ENCODE measurements at regions not wholly inside any gene's neighbourhood (a gene's known extent, or its start where the extent isn't known, plus 50 kb on each side); places are given as distances from the start of the nearest gene placed in this dataset.
"Not testable (repeated sequence)": the region's sequence is repeated elsewhere in the genome, so short reads cannot be mapped to it uniquely, and the experiment has no call there.

DNA sequence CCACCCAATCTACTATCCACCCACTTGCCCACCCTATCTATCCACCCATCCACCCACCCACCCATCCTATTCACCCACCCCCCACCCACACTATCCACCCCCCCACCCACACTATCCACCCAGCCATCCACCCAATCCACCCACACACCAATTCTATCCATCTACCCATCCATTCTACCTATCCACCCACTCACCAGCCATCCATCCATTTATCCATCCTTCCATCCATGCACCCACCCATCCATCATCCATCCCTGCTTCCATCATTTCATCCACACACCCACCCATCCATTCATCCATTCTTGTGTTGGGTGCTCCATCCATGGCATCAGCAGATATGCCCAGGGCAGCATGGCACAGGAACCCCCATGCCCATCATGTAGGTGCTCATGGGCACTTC is 1206.6 kb downstream of the BRD1 start:
- no peak for DNase-seq (ENCODE audit: low read depth)
- TF ChIP-seq, protein P1, sequence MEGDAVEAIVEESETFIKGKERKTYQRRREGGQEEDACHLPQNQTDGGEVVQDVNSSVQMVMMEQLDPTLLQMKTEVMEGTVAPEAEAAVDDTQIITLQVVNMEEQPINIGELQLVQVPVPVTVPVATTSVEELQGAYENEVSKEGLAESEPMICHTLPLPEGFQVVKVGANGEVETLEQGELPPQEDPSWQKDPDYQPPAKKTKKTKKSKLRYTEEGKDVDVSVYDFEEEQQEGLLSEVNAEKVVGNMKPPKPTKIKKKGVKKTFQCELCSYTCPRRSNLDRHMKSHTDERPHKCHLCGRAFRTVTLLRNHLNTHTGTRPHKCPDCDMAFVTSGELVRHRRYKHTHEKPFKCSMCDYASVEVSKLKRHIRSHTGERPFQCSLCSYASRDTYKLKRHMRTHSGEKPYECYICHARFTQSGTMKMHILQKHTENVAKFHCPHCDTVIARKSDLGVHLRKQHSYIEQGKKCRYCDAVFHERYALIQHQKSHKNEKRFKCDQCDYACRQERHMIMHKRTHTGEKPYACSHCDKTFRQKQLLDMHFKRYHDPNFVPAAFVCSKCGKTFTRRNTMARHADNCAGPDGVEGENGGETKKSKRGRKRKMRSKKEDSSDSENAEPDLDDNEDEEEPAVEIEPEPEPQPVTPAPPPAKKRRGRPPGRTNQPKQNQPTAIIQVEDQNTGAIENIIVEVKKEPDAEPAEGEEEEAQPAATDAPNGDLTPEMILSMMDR (IDR thresholded peaks at IDR 0.05; ENCODE audit: control insufficient read depth, extremely low read depth, insufficient read depth), result no peak
- H3K4me3 ChIP-seq (ENCODE audit: low read depth, low read length), result no peak overlapping the region

DNA sequence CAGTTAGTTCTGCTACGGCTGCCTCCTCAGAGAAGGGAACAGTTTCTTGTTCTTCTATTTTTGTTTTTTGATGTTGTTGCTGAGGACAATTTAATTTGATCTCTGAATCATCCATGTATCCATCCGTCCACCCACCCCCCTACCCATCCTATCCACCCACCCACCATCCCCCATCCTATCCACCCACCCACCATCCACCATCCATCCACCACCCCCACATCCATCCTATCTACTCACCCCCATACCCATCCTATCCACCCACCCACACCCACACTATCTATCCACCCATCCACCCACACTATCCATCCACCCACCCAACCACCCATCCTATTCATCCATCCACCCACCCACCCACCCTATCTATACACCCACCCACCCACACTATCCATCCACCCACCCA is 1207.2 kb downstream of the BRD1 start:
- not testable (repeated sequence) for H3K4me3 ChIP-seq (ENCODE audit: low read depth, low read length); DNase-seq (ENCODE audit: low read depth)

DNA sequence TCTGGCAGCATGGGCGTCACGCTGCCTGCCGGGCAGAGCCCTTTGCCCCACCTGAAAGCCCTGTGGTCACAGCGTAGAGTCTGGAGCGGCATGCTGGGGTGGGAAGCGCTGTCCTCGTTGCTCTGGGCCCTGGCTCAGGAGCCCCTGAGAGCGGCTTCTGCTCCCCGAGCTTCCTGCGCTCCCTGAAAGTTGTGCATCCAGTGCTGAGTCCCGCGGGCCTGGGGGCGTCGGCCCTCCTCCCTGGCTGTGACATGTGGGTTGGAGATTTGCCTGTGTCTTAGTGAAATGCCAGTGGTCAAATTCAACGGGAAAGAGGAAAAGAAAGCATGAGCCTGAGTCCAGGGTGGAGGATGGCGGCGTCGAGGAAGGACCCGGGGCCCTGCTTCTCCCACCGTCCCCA is 1208.0 kb downstream of the BRD1 start:
- H3K4me3 ChIP-seq (ENCODE audit: low read depth, low read length), result no peak overlapping the region
- DNase-seq (ENCODE audit: low read depth), result no peak
- TF ChIP-seq, protein P1 (IDR thresholded peaks at IDR 0.05; ENCODE audit: control insufficient read depth, extremely low read depth, insufficient read depth), result no peak

DNA sequence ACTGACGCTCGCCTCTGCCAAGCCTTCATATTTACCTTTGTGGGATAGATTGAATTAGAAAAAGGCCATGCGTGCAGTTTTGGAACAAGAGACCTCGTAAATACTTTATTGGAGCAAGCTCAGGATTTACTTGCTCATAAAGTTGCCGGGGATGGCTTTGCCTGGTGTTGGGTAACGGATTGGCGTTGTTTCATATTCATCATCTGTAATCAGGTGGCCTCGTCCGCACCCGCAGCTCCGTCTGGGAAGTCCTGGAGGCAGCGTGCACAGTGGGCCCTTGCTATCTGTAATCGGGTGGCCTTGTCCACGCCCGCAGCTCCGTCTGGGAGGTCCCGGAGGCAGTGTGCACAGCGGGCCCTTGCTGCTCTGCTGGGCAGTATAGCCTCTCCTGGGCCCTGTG is 1209.3 kb downstream of the BRD1 start:
- H3K4me3 ChIP-seq (ENCODE audit: low read depth, low read length), result no peak overlapping the region
- peak; percentile 94 for DNase-seq (ENCODE audit: low read depth)
- TF ChIP-seq, protein P1 (IDR thresholded peaks at IDR 0.05; ENCODE audit: control insufficient read depth, extremely low read depth, insufficient read depth), result no peak

DNA sequence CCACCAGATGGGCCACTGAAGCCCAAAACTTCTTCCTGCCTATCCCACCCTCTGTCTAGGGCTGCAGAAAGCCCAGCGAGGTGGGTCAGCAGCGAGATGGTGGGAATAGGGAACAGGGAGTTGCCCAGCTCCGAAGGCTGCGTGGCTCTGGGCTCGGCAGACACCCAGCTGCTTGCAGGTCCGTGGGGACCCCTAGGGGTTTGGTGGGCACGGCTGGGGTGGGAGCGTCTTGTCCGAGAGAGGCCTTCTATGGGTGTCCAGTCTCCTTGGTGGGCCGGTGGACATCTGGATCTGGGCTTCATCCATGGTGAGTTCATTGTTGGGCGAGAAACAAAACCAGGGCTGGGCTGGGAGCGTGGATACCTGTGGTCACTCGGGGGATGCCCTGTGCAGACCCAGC is 1211.0 kb downstream of the BRD1 start:
- TF ChIP-seq, protein P1 (IDR thresholded peaks at IDR 0.05; ENCODE audit: control insufficient read depth, extremely low read depth, insufficient read depth), result no peak
- no peak for DNase-seq (ENCODE audit: low read depth)
- no peak overlapping the region for H3K4me3 ChIP-seq (ENCODE audit: low read depth, low read length)

DNA sequence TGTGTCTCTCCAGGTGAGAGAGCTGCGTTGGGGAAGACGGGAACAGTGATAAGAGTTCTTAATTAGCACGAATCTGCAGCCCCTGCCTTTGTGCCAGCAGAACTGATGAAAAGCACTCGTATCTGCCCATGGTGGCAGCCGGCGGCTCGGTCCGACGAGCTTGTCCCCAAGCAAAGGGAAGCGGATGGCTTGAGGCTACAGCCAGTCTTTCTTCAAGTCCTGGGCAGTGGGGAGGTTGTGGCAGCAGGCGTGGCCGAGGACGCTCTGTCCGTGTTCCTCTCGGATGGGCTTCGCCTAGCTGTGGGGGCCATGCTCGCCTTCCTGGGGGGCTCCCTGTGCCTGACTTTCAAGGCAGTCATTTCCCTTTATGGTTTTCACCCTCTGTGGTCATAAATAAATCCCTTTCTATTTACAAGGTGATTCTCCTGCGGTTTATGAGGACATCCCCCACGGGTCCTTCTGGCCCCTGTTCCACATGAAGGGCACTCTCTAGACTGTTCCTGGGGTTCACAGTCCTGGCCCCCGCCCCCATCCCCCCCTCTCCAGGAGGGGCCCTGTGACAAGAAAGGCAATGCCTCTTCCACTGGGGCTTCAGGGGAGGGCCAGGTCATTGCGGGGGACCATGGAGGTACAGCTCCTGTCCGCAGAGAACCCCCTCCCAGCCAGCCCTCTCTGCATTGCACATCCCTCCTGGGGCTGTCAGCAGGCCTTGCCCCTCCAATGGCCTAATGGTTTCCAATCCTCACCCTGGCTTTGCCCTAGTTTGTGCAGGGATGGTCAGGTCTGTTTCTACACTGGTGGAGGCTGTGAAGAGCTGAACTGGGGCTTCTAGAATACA is 1212.3 kb downstream of the BRD1 start:
- TF ChIP-seq, protein P1 (IDR thresholded peaks at IDR 0.05; ENCODE audit: control insufficient read depth, extremely low read depth, insufficient read depth), result no peak
- H3K4me3 ChIP-seq (ENCODE audit: low read depth, low read length), result no peak overlapping the region
- DNase-seq (ENCODE audit: low read depth), result no peak

DNA sequence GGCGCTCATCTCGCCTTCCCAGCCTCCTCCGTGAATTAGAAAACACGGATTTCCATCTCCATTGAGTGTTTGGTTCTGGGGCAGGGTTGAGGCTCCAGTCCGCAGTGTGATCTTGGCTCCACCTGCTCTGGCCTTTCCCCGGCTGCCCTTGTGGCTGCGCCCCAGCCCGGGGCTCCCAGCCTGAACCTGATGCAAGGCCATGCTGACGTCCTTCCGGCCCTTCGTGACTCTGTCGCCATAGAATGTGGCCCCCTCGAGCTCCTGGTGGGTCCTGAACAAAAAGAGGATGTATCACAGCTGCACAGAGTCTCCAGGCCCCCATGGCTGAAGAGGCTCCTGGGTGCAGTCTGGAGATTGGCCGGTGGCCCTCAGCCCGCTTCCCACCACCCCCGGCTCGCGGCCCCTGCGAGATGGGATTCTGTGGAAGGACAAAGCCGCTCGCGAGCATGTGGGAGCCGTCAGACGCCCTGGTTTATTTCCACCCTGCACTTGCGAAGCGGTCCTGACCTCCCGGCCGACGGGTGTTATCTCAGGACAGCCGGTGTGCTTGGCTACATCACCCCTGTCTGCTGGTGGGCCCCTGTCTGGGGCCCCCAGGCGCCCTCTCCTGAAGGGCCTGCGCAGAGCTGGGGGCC is 1214.0 kb downstream of the BRD1 start:
- no peak for DNase-seq (ENCODE audit: low read depth)
- H3K4me3 ChIP-seq (ENCODE audit: low read depth, low read length), result no peak overlapping the region
- TF ChIP-seq, protein P1 (IDR thresholded peaks at IDR 0.05; ENCODE audit: control insufficient read depth, extremely low read depth, insufficient read depth), result no peak
